ENCODE measurements at regions not wholly inside any gene's neighbourhood (a gene's known extent, or its start where the extent isn't known, plus 50 kb on each side); places are given as distances from the start of the nearest gene placed in this dataset.

GRCh38 chr13:50463719-50464118 lies 379.8 kb downstream of the DLEU7 start:
- TF ChIP-seq EZH2 (IDR thresholded peaks at IDR 0.05; ENCODE audit: borderline replicate concordance, low read length) (no peak), CTCF (IDR thresholded peaks at IDR 0.05; ENCODE audit: low read length) (no peak)

Measured in OCI-LY1 (cell line).